HepG2 (cell line): ENCODE measurements at regions not wholly inside any gene's neighbourhood (a gene's known extent, or its start where the extent isn't known, plus 50 kb on each side); places are given as distances from the start of the nearest gene placed in this dataset.

ENCODE experiments used
- ATAC-seq: fragments of 200-7000 bp; cut with Tn5 transposase; 3 replicates; pipeline ENCODE4 v1.9.1; 2020; ENCODE audit warnings: mild to moderate bottlenecking, moderate library complexity
- BruUV-seq: library from RNA; stranded (reverse); fragments of 400-500 nt; replicated peaks from 2 replicates; lab custom pipeline; 2021; lab: Mats Ljungman, UMichigan
- CTCF ChIA-PET: fragments of 300-600 bp; formaldehyde crosslinking; extraction: SDS; loops from one replicate; lab custom pipeline; 2021; ENCODE audit warnings: low total read pairs, inconsistent platforms, low intra/inter-chr PET ratio; lab: Yijun Ruan, JAX
- POLR2A ChIA-PET: fragments of 350-600 bp; sonication (Branson Sonifier 250); formaldehyde crosslinking; loops from one replicate; lab custom pipeline; 2020; ENCODE audit warnings: antibody characterized with exemption, inconsistent platforms; lab: Yijun Ruan, JAX
- DNase-seq: peaks from one replicate; pipeline ENCODE4 v3.0.0-alpha.2; 2015; ENCODE audit warnings: low spot score
- FAIRE-seq: peaks from 3 replicates; lab custom pipeline; 2011; peaks lifted over from hg19 to GRCh38; lab: Jason Lieb, UNC
- H2AFZ ChIP-seq: one replicate; pipeline ENCODE4 v1.6.1; 2011; ENCODE audit warnings: low read length, inconsistent platforms
- H3K27ac ChIP-seq: fragments of 300-600 bp; 3 replicates; pipeline ENCODE4 v1.8.0; 2011; ENCODE audit warnings: mixed run types, mild to moderate bottlenecking, mixed read lengths, low read length, inconsistent platforms; ENCODE audit not compliant: insufficient read depth; ENCODE audit errors: extremely low read length
- H3K27me3 ChIP-seq, 2 experiments: fragments of 200-600 bp in 1 of 2; 2 replicates in 1 of 2; 3 replicates in 1 of 2; pipeline versions ENCODE4 v1.6.0 to v1.8.0; 2011; ENCODE audit warnings: low read length in 2 of 2, mild to moderate bottlenecking in 2 of 2, moderate library complexity in 2 of 2, inconsistent platforms in 1 of 2; ENCODE audit not compliant: insufficient read depth in 2 of 2, control insufficient read depth in 1 of 2
- H3K36me3 ChIP-seq, 2 experiments: fragments of 200-600 bp in 1 of 2; replicated peaks in 1 of 2; 2 replicates in 1 of 2; 3 replicates in 1 of 2; pipeline versions ENCODE4 v1.5.1 to v1.8.0; 2011; ENCODE audit warnings: low read length in 2 of 2, inconsistent platforms in 1 of 2; ENCODE audit not compliant: insufficient read depth in 2 of 2, control insufficient read depth in 1 of 2
- H3K4me1 ChIP-seq: 2 replicates; pipeline ENCODE4 v1.5.1; 2012; ENCODE audit warnings: low read length, inconsistent platforms; ENCODE audit not compliant: insufficient read depth
- H3K4me2 ChIP-seq: 2 replicates; pipeline ENCODE4 v1.6.0; 2011; ENCODE audit warnings: low read depth, low read length, inconsistent platforms
- H3K4me3 ChIP-seq, 3 experiments: fragments of 200-600 bp in 1 of 3; sonication (generic), shearing (Covaris generic) in 1 of 3; replicated peaks in 1 of 3; 2 replicates each; pipeline ENCODE4 v1.5.1; 2011 to 2016; ENCODE audit warnings: low read length in 3 of 3, inconsistent platforms in 2 of 3, low read depth in 2 of 3, mild to moderate bottlenecking in 2 of 3, control low read depth in 1 of 3, mixed read lengths in 1 of 3; ENCODE audit not compliant: insufficient read depth in 1 of 3
- H3K79me2 ChIP-seq: one replicate; pipeline ENCODE4 v1.6.1; 2011; ENCODE audit warnings: low read length, inconsistent platforms; ENCODE audit not compliant: insufficient read depth
- H3K9ac ChIP-seq: 2 replicates; pipeline ENCODE4 v1.6.0; 2011; ENCODE audit warnings: mild to moderate bottlenecking, low read depth, low read length, inconsistent platforms; ENCODE audit not compliant: insufficient read depth
- H3K9me3 ChIP-seq: 2 replicates; pipeline ENCODE4 v1.5.1; 2012; ENCODE audit warnings: mild to moderate bottlenecking, low read length
- H4K20me1 ChIP-seq: 2 replicates; pipeline ENCODE4 v1.6.0; 2011; ENCODE audit warnings: inconsistent platforms, mild to moderate bottlenecking, low read length, moderate library complexity; ENCODE audit not compliant: insufficient read depth
- CEBPG ChIP-seq: IDR thresholded peaks from 2 replicates; pipeline ENCODE4 v1.6.1; 2016
- FOXA1 ChIP-seq, 2 experiments: fragments of 450-650 bp in 1 of 2; sonication (generic) in 1 of 2; formaldehyde crosslinking in 1 of 2; IDR thresholded peaks; 2 replicates each; pipeline versions ENCODE4 v1.4.0 to v1.6.1; 2016 to 2020; ENCODE audit warnings: missing genetic modification reagents in 1 of 2
- FOXA3 ChIP-seq: IDR thresholded peaks from 2 replicates; pipeline ENCODE4 v1.6.1; 2016; ENCODE audit warnings: missing genetic modification reagents, missing compliant biosample characterization
- FOXP1 ChIP-seq, 2 experiments: fragments of 450-650 bp in 1 of 2; IDR thresholded peaks; 2 replicates each; pipeline ENCODE4 v1.6.1; 2017 to 2018; ENCODE audit warnings: antibody characterized with exemption in 1 of 2
- GATAD2A ChIP-seq: IDR thresholded peaks from 2 replicates; pipeline ENCODE4 v1.6.1; 2016
- IKZF4 ChIP-seq: sonication (generic); formaldehyde crosslinking; IDR thresholded peaks from 2 replicates; pipeline ENCODE4 v1.5.1; 2020; ENCODE audit warnings: borderline replicate concordance, mild to moderate bottlenecking, low read depth, missing genetic modification reagents; ENCODE audit errors: not compliant biosample characterization
- POGZ ChIP-seq: sonication (generic); formaldehyde crosslinking; IDR thresholded peaks from 2 replicates; pipeline ENCODE4 v1.4.0; 2020; ENCODE audit warnings: mild to moderate bottlenecking, missing genetic modification reagents
- SOX6 ChIP-seq, 2 experiments: fragments of 450-650 bp in 1 of 2; sonication (generic) in 1 of 2; formaldehyde crosslinking in 1 of 2; IDR thresholded peaks; 2 replicates each; pipeline versions ENCODE4 v1.4.0 to v1.6.1; 2017 to 2020; ENCODE audit warnings: antibody characterized with exemption in 1 of 2, mild to moderate bottlenecking in 1 of 2, missing genetic modification reagents in 1 of 2
- ZNF235 ChIP-seq: sonication (generic); formaldehyde crosslinking; IDR thresholded peaks from 2 replicates; pipeline ENCODE4 v1.8.1; 2023; ENCODE audit warnings: mild to moderate bottlenecking, missing genetic modification reagents, borderline replicate concordance
- WGBS: methylation state at CpG from one replicate; pipeline ENCODE4 v1.1.6; 2017; ENCODE audit warnings: low lambda C conversion rate; 5-methylcytosine and 5-hydroxymethylcytosine counted together
- in situ Hi-C: cut with HindIII; loops from 2 replicates; pipeline ENCODE4 v1.10.0; 2017; ENCODE audit warnings: low pct_unique_long_range_greater_than_20kb; ENCODE audit not compliant: extremely low pct_ligation_motif_present
- intact Hi-C: fragments of 100-400 bp; cut with micrococcal nuclease; formaldehyde crosslinking; loops from one replicate; pipeline ENCODE4 v1.10.0; 2022; ENCODE audit not compliant: unreplicated experiment

- no peak overlapping the region for H3K4me2 ChIP-seq
- CTCF ChIA-PET: no interaction called here
- no peak for ATAC-seq
- in situ Hi-C loops: no loop called here
- TF ChIP-seq SOX6 (IDR thresholded peaks at IDR 0.05) (no peak), SOX6 (CRISPR knock-in tag; IDR thresholded peaks at IDR 0.05) (no peak), CEBPG (CRISPR knock-in tag) (peak; percentile 18; the same call in 1 of the 2 replicates), GATAD2A (CRISPR knock-in tag) (no peak), POGZ (CRISPR knock-in tag) (no peak), FOXP1 (IDR thresholded peaks at IDR 0.05) (no peak), FOXP1 (CRISPR knock-in tag; IDR thresholded peaks at IDR 0.05) (no peak), ZNF235 (CRISPR knock-in tag) (no peak), FOXA1 (IDR thresholded peaks at IDR 0.05) (no peak), FOXA1 (CRISPR knock-in tag; IDR thresholded peaks at IDR 0.05) (0 out of 2 replicates have a peak, but pooled peaks have one; percentile 13), IKZF4 (CRISPR knock-in tag) (no peak), FOXA3 (peak; percentile 46)
- WGBS: 22% methylated on average over 5 of the region's 5 CpGs
- FAIRE-seq: no peak
- H4K20me1 ChIP-seq: no peaks in the 10 kb centered on the region
- no peak for DNase-seq
- no TSS peak for BruUV-seq
- H3K27me3 ChIP-seq: no peaks in the 10 kb centered on the region
- no peak overlapping the region for H2AFZ ChIP-seq
- no peak overlapping the region for H3K9ac ChIP-seq
- no peaks in the 10 kb centered on the region for H3K36me3 ChIP-seq
- no peak overlapping the region for H3K4me3 ChIP-seq
- no peak overlapping the region for H3K27ac ChIP-seq
- POLR2A ChIA-PET: no interaction called here
- peaks cover 21% of the 10 kb centered on the region for H3K4me1 ChIP-seq
- no peaks in the 10 kb centered on the region for H3K79me2 ChIP-seq
- H3K9me3 ChIP-seq: peaks cover 31% of the 10 kb centered on the region; the same call in 1 of the 2 replicates
- intact Hi-C loops: no loop called here
These were observed 141.1 kb downstream of the SLC15A5 start for GRCh38 chr12:16136219-16136988.
